Trophoblast cell (in vitro differentiated cells and primary cell): ENCODE measurements at regions not wholly inside any gene's neighbourhood (a gene's known extent, or its start where the extent isn't known, plus 50 kb on each side); places are given as distances from the start of the nearest gene placed in this dataset.

ENCODE experiments used
- DNase-seq, 2 donors: peaks; one replicate each; pipeline ENCODE4 v3.0.0-alpha.2; 2016
- H2AFZ ChIP-seq: 2 replicates; pipeline ENCODE4 v1.6.1; 2013; ENCODE audit warnings: low read length, moderate library complexity, mild to moderate bottlenecking; ENCODE audit not compliant: insufficient read depth, poor library complexity
- H2AK5ac ChIP-seq: 2 replicates; pipeline ENCODE4 v1.6.1; 2013; ENCODE audit warnings: mild to moderate bottlenecking, low read length
- H2BK120ac ChIP-seq: 2 replicates; pipeline ENCODE4 v1.6.1; 2013; ENCODE audit warnings: low read length, mild to moderate bottlenecking, moderate library complexity; ENCODE audit not compliant: insufficient read depth, poor library complexity
- H2BK12ac ChIP-seq: 2 replicates; pipeline ENCODE4 v1.6.1; 2013; ENCODE audit warnings: mild to moderate bottlenecking, low read length, moderate library complexity
- H2BK5ac ChIP-seq: 2 replicates; pipeline ENCODE4 v1.6.1; 2013; ENCODE audit warnings: low read length, low read depth, moderate library complexity, mild to moderate bottlenecking; ENCODE audit not compliant: poor library complexity
- H3K14ac ChIP-seq: 2 replicates; pipeline ENCODE4 v1.6.1; 2013; ENCODE audit warnings: mild to moderate bottlenecking, low read length
- H3K18ac ChIP-seq: 2 replicates; pipeline ENCODE4 v1.6.1; 2013; ENCODE audit warnings: mild to moderate bottlenecking, low read length
- H3K23ac ChIP-seq: 2 replicates; pipeline ENCODE4 v1.6.1; 2013; ENCODE audit warnings: low read length
- H3K27ac ChIP-seq: 2 replicates; pipeline ENCODE4 v1.5.1; 2013; ENCODE audit warnings: low read depth, mild to moderate bottlenecking, inconsistent platforms, low read length, moderate library complexity
- H3K27me3 ChIP-seq: 2 replicates; pipeline ENCODE4 v1.6.1; 2013; ENCODE audit warnings: inconsistent platforms, mild to moderate bottlenecking, low read length, moderate library complexity; ENCODE audit not compliant: insufficient read depth
- H3K36me3 ChIP-seq, 2 experiments: 1 replicate in 1 of 2; 2 replicates in 1 of 2; pipeline ENCODE4 v1.6.1; 2013; ENCODE audit warnings: low read length in 2 of 2, mild to moderate bottlenecking in 2 of 2, moderate library complexity in 1 of 2; ENCODE audit not compliant: insufficient read depth in 2 of 2, control insufficient read depth in 1 of 2
- H3K4ac ChIP-seq: 2 replicates; pipeline ENCODE4 v1.6.1; 2013; ENCODE audit warnings: low read depth, mild to moderate bottlenecking, low read length, moderate library complexity
- H3K4me1 ChIP-seq, 2 experiments: 1 replicate in 1 of 2; 2 replicates in 1 of 2; pipeline ENCODE4 v1.6.1; 2013; ENCODE audit warnings: low read length in 2 of 2, mild to moderate bottlenecking in 2 of 2, moderate library complexity in 1 of 2; ENCODE audit not compliant: insufficient read depth in 2 of 2, control insufficient read depth in 1 of 2
- H3K4me2 ChIP-seq: 2 replicates; pipeline ENCODE4 v1.6.1; 2013; ENCODE audit warnings: inconsistent platforms, mild to moderate bottlenecking, low read length, moderate library complexity
- H3K4me3 ChIP-seq: 2 replicates; pipeline ENCODE4 v1.5.1; 2013; ENCODE audit warnings: mild to moderate bottlenecking, low read depth, low read length, inconsistent platforms
- H3K79me1 ChIP-seq: one replicate; pipeline ENCODE4 v1.6.1; 2013; ENCODE audit warnings: low read length
- H3K79me2 ChIP-seq: 2 replicates; pipeline ENCODE4 v1.6.1; 2013; ENCODE audit warnings: low read length, mild to moderate bottlenecking; ENCODE audit not compliant: control insufficient read depth, insufficient read depth, poor library complexity
- H3K9ac ChIP-seq: 2 replicates; pipeline ENCODE4 v1.6.1; 2013; ENCODE audit warnings: mild to moderate bottlenecking, low read length
- H3K9me3 ChIP-seq: 2 replicates; pipeline ENCODE4 v1.6.1; 2013; ENCODE audit warnings: low read depth, mild to moderate bottlenecking, control low read depth, inconsistent platforms, low read length; ENCODE audit not compliant: insufficient read depth
- H4K12ac ChIP-seq: 2 replicates; pipeline ENCODE4 v1.6.1; 2013; ENCODE audit warnings: low read depth, mild to moderate bottlenecking, low read length, moderate library complexity
- H4K8ac ChIP-seq: 2 replicates; pipeline ENCODE4 v1.6.1; 2013; ENCODE audit warnings: low read depth, mild to moderate bottlenecking, low read length, moderate library complexity
- H4K91ac ChIP-seq: one replicate; pipeline ENCODE4 v1.6.1; 2013; ENCODE audit warnings: low read depth, mild to moderate bottlenecking, low read length, moderate library complexity
- whole genome bisulfite sequencing: extraction: QIAGEN DNeasy Blood & Tissue Kit; methylation state at CpG from one replicate; pipeline ENCODE4 v1.1.7; 2013; ENCODE audit warnings: missing lambda C conversion rate; ENCODE audit not compliant: insufficient read length, insufficient coverage; ENCODE audit errors: extremely low coverage; 5-methylcytosine and 5-hydroxymethylcytosine counted together

- no peaks in the 10 kb centered on the region for H3K4me1 ChIP-seq
- no peak overlapping the region for H3K4me3 ChIP-seq
- H3K79me2 ChIP-seq = no peaks in the 10 kb centered on the region
- no peak overlapping the region for H3K14ac ChIP-seq
- no peak overlapping the region for H2AFZ ChIP-seq
- no peak overlapping the region for H3K4me2 ChIP-seq
- H2BK5ac ChIP-seq = no peak overlapping the region
- H4K8ac ChIP-seq = no peak overlapping the region
- no peak overlapping the region for H2BK12ac ChIP-seq
- H3K27me3 ChIP-seq = no peaks in the 10 kb centered on the region
- no peak overlapping the region for H3K23ac ChIP-seq
- no peak for DNase-seq
- H3K36me3 ChIP-seq = no peaks in the 10 kb centered on the region
- H3K18ac ChIP-seq = no peak overlapping the region
- H4K91ac ChIP-seq = no peak overlapping the region
- H3K9ac ChIP-seq = no peak overlapping the region
- no peaks in the 10 kb centered on the region for H3K79me1 ChIP-seq
- no peak overlapping the region for H2AK5ac ChIP-seq
- H3K9me3 ChIP-seq = no peaks in the 10 kb centered on the region
- no peak overlapping the region for H2BK120ac ChIP-seq
- no peak overlapping the region for H3K27ac ChIP-seq
- no CpG with 5 or more reads among the region's 4 CpGs for WGBS
- H4K12ac ChIP-seq = no peak overlapping the region
- no peak overlapping the region for H3K4ac ChIP-seq
Measured at GRCh38 chr13:71382285-71382684, 484.7 kb downstream of the DACH1 start.

- Histone ChIP-seq H2AFZ (no peak overlapping the region), H2BK5ac (no peak overlapping the region), H3K9me3 (no peaks in the 10 kb centered on the region), H3K36me3 (no peaks in the 10 kb centered on the region), H3K4me3 (no peak overlapping the region), H3K27ac (no peak overlapping the region), H3K14ac (no peak overlapping the region), H2BK12ac (no peak overlapping the region), H3K9ac (no peak overlapping the region), H4K8ac (no peak overlapping the region), H3K23ac (no peak overlapping the region), H2BK120ac (no peak overlapping the region), H3K4me2 (no peak overlapping the region), H3K27me3 (no peaks in the 10 kb centered on the region), H3K18ac (no peak overlapping the region), H3K4ac (no peak overlapping the region), H3K79me2 (no peaks in the 10 kb centered on the region), H4K12ac (no peak overlapping the region), H2AK5ac (no peak overlapping the region), H3K79me1 (no peaks in the 10 kb centered on the region), H3K4me1 (no peaks in the 10 kb centered on the region), H4K91ac (no peak overlapping the region)
- no peak for DNase-seq
- WGBS = no CpG with 5 or more reads among the region's 2 CpGs
Measured at GRCh38 chr13:71380191-71380590, 486.8 kb downstream of the DACH1 start.

- no peak overlapping the region for H3K4me2 ChIP-seq
- H3K27ac ChIP-seq = no peak overlapping the region
- H4K12ac ChIP-seq = no peak overlapping the region
- no peak overlapping the region for H3K18ac ChIP-seq
- H3K9me3 ChIP-seq = no peaks in the 10 kb centered on the region
- H2BK5ac ChIP-seq = no peak overlapping the region
- H3K36me3 ChIP-seq = no peaks in the 10 kb centered on the region
- no peak overlapping the region for H2BK120ac ChIP-seq
- no peak overlapping the region for H3K14ac ChIP-seq
- H3K79me2 ChIP-seq = no peaks in the 10 kb centered on the region
- H3K4me3 ChIP-seq = no peak overlapping the region
- no peak overlapping the region for H3K4ac ChIP-seq
- no CpG with 5 or more reads among the region's 5 CpGs for whole genome bisulfite sequencing
- H3K79me1 ChIP-seq = no peaks in the 10 kb centered on the region
- no peak for DNase-seq
- no peak overlapping the region for H3K9ac ChIP-seq
- H2AK5ac ChIP-seq = no peak overlapping the region
- H3K4me1 ChIP-seq = peaks cover 1% of the 10 kb centered on the region in 2 experiments
- H3K23ac ChIP-seq = no peak overlapping the region
- H3K27me3 ChIP-seq = no peaks in the 10 kb centered on the region
- no peak overlapping the region for H4K8ac ChIP-seq
- H4K91ac ChIP-seq = no peak overlapping the region
- no peak overlapping the region for H2AFZ ChIP-seq
- H2BK12ac ChIP-seq = no peak overlapping the region
Measured at GRCh38 chr13:71378961-71379905, 487.8 kb downstream of the DACH1 start.

- Histone ChIP-seq H3K9ac (no peak overlapping the region), H3K18ac (no peak overlapping the region), H2AK5ac (no peak overlapping the region), H4K12ac (no peak overlapping the region), H3K4me1 (peaks cover 2 to 3% of the 10 kb centered on the region in 2 experiments), H2BK5ac (no peak overlapping the region), H3K79me1 (no peaks in the 10 kb centered on the region), H2BK120ac (no peak overlapping the region), H3K23ac (no peak overlapping the region), H3K27ac (peak overlapping the region; percentile 53), H3K14ac (no peak overlapping the region), H2AFZ (no peak overlapping the region), H3K36me3 (no peaks in the 10 kb centered on the region), H2BK12ac (no peak overlapping the region), H3K9me3 (no peaks in the 10 kb centered on the region), H3K4ac (no peak overlapping the region), H4K8ac (no peak overlapping the region), H3K79me2 (no peaks in the 10 kb centered on the region), H4K91ac (no peak overlapping the region), H3K4me2 (no peak overlapping the region), H3K27me3 (no peaks in the 10 kb centered on the region), H3K4me3 (no peak overlapping the region)
- no peak for DNase-seq
- no CpG with 5 or more reads among the region's 3 CpGs for WGBS
Measured at GRCh38 chr13:71374471-71375049, 492.4 kb downstream of the DACH1 start.
